SJCRH30 (cell line): ENCODE measurements at regions not wholly inside any gene's neighbourhood (a gene's known extent, or its start where the extent isn't known, plus 50 kb on each side); places are given as distances from the start of the nearest gene placed in this dataset.

ENCODE experiments used
- DNase-seq, 2 experiments: peaks; one replicate each; pipeline ENCODE4 v3.0.0-alpha.2; 2015 to 2020
- H3K27ac ChIP-seq: fragments of 250-450 bp; sonication (Bioruptor Pico); 2 replicates; pipeline ENCODE4 v1.5.1; 2020; ENCODE audit warnings: mild to moderate bottlenecking, moderate library complexity
- H3K27me3 ChIP-seq: fragments of 250-450 bp; sonication (Bioruptor Pico); 2 replicates; pipeline ENCODE4 v1.5.1; 2020; ENCODE audit warnings: mild to moderate bottlenecking, moderate library complexity
- H3K36me3 ChIP-seq: fragments of 250-450 bp; sonication (Bioruptor Pico); 2 replicates; pipeline ENCODE4 v1.5.1; 2020; ENCODE audit warnings: mild to moderate bottlenecking, moderate library complexity
- H3K4me1 ChIP-seq: fragments of 250-450 bp; sonication (Bioruptor Pico); 2 replicates; pipeline ENCODE4 v1.5.1; 2020; ENCODE audit warnings: mild to moderate bottlenecking, moderate library complexity
- H3K4me3 ChIP-seq: fragments of 250-450 bp; sonication (Bioruptor Pico); 2 replicates; pipeline ENCODE4 v1.5.1; 2020; ENCODE audit warnings: mild to moderate bottlenecking, moderate library complexity
- H3K9me3 ChIP-seq: fragments of 250-450 bp; sonication (Bioruptor Pico); replicated peaks from 2 replicates; pipeline ENCODE4 v1.5.1; 2020; ENCODE audit warnings: mild to moderate bottlenecking, moderate library complexity

- DNase-seq: no peak
- Histone ChIP-seq H3K27ac (no peak overlapping the region), H3K4me3 (no peak overlapping the region), H3K36me3 (no peaks in the 10 kb centered on the region), H3K27me3 (peaks cover 2% of the 10 kb centered on the region; the same call in 1 of the 2 replicates), H3K9me3 (no peaks in the 10 kb centered on the region), H3K4me1 (no peaks in the 10 kb centered on the region)
Observed at GRCh38 chr3:25884981-25885380, 95.1 kb downstream of the OXSM start.

- Histone ChIP-seq H3K4me1 (no peaks in the 10 kb centered on the region), H3K27me3 (peaks cover 2% of the 10 kb centered on the region; the same call in 1 of the 2 replicates), H3K4me3 (no peak overlapping the region), H3K36me3 (no peaks in the 10 kb centered on the region), H3K9me3 (no peaks in the 10 kb centered on the region), H3K27ac (no peak overlapping the region)
- DNase-seq: no peak
Observed at GRCh38 chr3:25885544-25885943, 95.7 kb downstream of the OXSM start.

- Histone ChIP-seq H3K27me3 (peaks cover 2% of the 10 kb centered on the region), H3K9me3 (no peaks in the 10 kb centered on the region), H3K4me3 (no peak overlapping the region), H3K27ac (no peak overlapping the region), H3K4me1 (no peaks in the 10 kb centered on the region), H3K36me3 (no peaks in the 10 kb centered on the region)
- no peak for DNase-seq
Observed at GRCh38 chr3:25887907-25888306, 98.0 kb downstream of the OXSM start.

DNA sequence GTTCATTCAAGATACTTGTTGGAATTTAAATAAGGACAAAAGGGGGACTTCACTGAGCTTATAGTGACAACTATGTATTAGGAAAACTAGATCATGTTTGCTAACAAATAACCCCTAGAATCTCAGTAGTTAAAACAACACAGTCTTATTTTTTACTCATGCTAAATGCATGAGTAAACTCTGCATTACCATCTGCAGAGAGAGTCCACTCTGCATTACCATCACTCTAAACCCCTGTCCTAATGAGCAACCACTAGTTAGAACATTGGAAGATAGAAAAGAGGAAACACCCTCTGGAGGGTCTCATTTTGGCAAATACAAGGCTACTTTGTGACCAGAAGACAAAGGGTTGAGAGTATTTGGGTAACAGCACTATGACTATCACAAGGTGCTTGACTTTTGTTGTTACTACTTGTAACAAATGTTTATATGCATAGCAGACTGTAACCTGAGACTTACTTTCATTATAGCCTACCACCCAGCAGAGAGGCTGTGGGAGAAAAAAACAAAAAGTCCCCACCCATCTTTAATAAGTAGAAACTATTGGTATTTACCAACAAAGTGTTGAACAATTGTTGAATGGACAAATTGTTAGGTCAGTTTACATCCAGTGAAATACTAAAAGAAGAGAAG is 99.1 kb downstream of the OXSM start:
- Histone ChIP-seq H3K27me3 (peaks cover 2% of the 10 kb centered on the region), H3K27ac (no peak overlapping the region), H3K36me3 (no peaks in the 10 kb centered on the region), H3K4me3 (no peak overlapping the region), H3K9me3 (no peaks in the 10 kb centered on the region), H3K4me1 (no peaks in the 10 kb centered on the region)
- DNase-seq: no peak

DNA sequence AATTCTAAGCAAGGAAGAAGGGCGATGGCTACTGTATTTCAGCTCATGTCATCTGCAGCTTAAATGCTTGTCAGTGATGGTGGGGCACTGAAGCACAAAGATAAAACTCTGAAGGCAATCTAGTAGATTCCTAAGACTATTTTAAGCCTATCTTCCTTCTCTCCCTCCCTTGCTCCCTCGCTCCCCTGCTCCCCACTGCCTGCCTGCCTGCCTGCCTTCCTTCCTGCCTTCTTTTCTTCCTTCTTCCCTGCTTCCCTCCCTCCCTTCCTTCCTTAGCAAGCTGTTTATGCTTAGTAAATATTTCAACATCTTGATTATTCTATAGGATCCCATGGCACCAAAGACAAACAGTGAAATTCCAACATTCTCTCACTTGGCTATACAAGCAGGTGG is 99.6 kb downstream of the OXSM start:
- H3K4me1 ChIP-seq: no peaks in the 10 kb centered on the region
- peaks cover 2% of the 10 kb centered on the region for H3K27me3 ChIP-seq
- H3K9me3 ChIP-seq: no peaks in the 10 kb centered on the region
- no peak overlapping the region for H3K4me3 ChIP-seq
- no peaks in the 10 kb centered on the region for H3K36me3 ChIP-seq
- H3K27ac ChIP-seq: no peak overlapping the region
- DNase-seq: no peak

GRCh38 chr3:25894101-25894500 is 104.2 kb downstream of the OXSM start:
- no peak overlapping the region for H3K27ac ChIP-seq

DNA sequence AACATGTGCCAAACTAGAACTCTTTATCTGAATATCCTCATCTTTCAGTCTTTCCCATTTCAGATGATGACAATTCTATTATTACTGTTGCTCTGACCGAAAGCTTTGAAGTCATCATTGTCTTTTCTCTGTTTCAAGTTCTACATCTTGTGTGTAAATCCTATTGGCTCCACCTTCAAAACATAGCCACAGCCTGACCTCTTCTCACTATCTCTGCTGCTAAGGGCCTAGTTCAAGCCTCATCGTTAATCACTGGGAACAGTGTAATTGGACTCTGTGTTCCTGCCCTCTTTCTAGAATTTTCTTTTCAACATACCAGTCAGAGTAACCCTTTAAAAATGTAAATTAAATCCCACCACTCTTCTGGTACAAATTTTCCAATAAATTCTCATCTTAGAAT is 105.1 kb downstream of the OXSM start:
- Histone ChIP-seq H3K4me1 (no peaks in the 10 kb centered on the region), H3K27ac (no peak overlapping the region), H3K36me3 (no peaks in the 10 kb centered on the region), H3K4me3 (no peak overlapping the region), H3K9me3 (no peaks in the 10 kb centered on the region), H3K27me3 (no peaks in the 10 kb centered on the region; the same call in 1 of the 2 replicates)
- DNase-seq: no peak

More at GRCh38 chr3:25894101-25894500, 104.2 kb downstream of the OXSM start:
- no peaks in the 10 kb centered on the region for H3K4me1 ChIP-seq
- no peak for DNase-seq
- H3K4me3 ChIP-seq: no peak overlapping the region
- no peaks in the 10 kb centered on the region for H3K36me3 ChIP-seq
- H3K27me3 ChIP-seq: no peaks in the 10 kb centered on the region; the same call in 1 of the 2 replicates
- H3K9me3 ChIP-seq: no peaks in the 10 kb centered on the region

DNA sequence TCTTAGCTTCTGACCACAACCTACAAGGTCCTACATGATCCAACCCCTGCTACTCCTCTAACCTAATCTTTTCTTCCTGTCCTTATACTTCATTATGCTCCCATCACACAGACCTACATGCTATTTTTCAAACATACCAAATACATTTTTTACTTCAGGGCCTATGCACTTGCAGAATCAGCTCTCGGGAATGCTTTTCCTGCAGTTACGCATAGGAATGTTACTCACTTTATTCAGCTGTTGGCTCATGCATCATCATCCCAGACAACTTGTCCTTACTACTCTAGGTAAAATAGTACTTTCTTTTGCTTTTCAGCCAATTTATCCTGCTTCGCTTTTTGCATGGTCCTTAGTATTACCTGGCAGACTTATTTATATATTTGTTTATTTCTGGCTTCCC is 105.6 kb downstream of the OXSM start:
- no peak for DNase-seq
- Histone ChIP-seq H3K9me3 (no peaks in the 10 kb centered on the region), H3K4me3 (no peak overlapping the region), H3K36me3 (no peaks in the 10 kb centered on the region), H3K27ac (no peak overlapping the region), H3K27me3 (no peaks in the 10 kb centered on the region; the same call in 1 of the 2 replicates), H3K4me1 (no peaks in the 10 kb centered on the region)

GRCh38 chr3:25897019-25897418 is 107.1 kb downstream of the OXSM start:
- Histone ChIP-seq H3K27ac (no peak overlapping the region), H3K9me3 (no peaks in the 10 kb centered on the region), H3K4me1 (no peaks in the 10 kb centered on the region), H3K36me3 (no peaks in the 10 kb centered on the region), H3K27me3 (no peaks in the 10 kb centered on the region; the same call in 1 of the 2 replicates), H3K4me3 (no peak overlapping the region)
- peak; percentile 35 to 67 for DNase-seq

GRCh38 chr3:25899352-25900101 is 109.6 kb downstream of the OXSM start:
- H3K9me3 ChIP-seq: no peaks in the 10 kb centered on the region
- no peak overlapping the region for H3K4me3 ChIP-seq
- DNase-seq: no peak

GRCh38 chr3:25900161-25900560 is 110.3 kb downstream of the OXSM start:
- Histone ChIP-seq H3K4me3 (no peak overlapping the region), H3K4me1 (no peaks in the 10 kb centered on the region), H3K9me3 (no peaks in the 10 kb centered on the region), H3K36me3 (no peaks in the 10 kb centered on the region), H3K27ac (no peak overlapping the region), H3K27me3 (peaks cover 8% of the 10 kb centered on the region; the same call in 1 of the 2 replicates)
- DNase-seq: no peak

More at GRCh38 chr3:25899352-25900101, 109.6 kb downstream of the OXSM start:
- Histone ChIP-seq H3K27ac (no peak overlapping the region), H3K27me3 (peaks cover 7% of the 10 kb centered on the region; the same call in 1 of the 2 replicates), H3K4me1 (no peaks in the 10 kb centered on the region), H3K36me3 (no peaks in the 10 kb centered on the region)

DNA sequence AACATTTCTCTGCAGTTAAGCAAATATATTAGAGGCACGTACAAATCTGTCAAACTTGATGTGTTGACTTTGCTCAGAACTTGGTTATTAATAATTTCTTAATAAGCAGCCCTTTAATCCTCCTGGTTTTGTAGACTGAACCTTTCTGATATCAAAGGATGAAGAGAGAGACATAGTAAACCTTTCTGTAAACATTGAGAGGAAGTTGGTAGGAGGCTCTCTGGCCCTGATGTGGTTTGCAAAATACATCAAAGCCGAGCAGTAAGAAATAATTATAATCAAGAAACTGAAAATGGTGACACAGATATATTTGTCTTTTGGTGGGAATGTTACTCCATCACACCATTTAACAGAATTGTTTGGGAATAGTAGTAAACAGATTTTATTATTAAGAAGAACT is 111.9 kb downstream of the OXSM start:
- DNase-seq: no peak
- peaks cover 11% of the 10 kb centered on the region; the same call in 1 of the 2 replicates for H3K27me3 ChIP-seq

DNA sequence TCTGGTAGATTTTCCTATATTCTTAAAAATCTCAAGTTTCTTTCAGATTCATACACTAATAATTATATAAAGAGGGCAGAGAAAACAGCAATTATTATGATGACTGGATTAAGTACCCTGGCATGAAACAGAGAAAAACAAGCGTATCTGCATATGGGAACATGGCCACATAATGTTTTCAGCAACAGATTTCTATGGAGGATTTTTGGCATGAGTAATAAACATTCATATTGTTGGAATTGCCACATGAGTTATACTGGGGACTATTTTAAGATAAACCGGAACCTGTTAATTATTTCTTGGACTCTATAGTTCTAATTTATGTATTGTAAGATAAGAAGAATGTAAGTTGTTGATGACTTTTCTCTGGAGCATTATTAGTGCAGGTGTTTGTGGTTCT is 112.7 kb downstream of the OXSM start:
- DNase-seq: no peak

More for the DNA sequence above, 111.9 kb downstream of the OXSM start:
- Histone ChIP-seq H3K36me3 (no peaks in the 10 kb centered on the region), H3K4me3 (no peak overlapping the region), H3K27ac (no peak overlapping the region), H3K9me3 (no peaks in the 10 kb centered on the region), H3K4me1 (no peaks in the 10 kb centered on the region)

GRCh38 chr3:25903371-25904129 is 113.7 kb downstream of the OXSM start:
- Histone ChIP-seq H3K4me3 (no peak overlapping the region), H3K27me3 (peaks cover 11% of the 10 kb centered on the region; the same call in 1 of the 2 replicates), H3K36me3 (no peaks in the 10 kb centered on the region), H3K4me1 (no peaks in the 10 kb centered on the region), H3K9me3 (no peaks in the 10 kb centered on the region), H3K27ac (no peak overlapping the region)
- no peak for DNase-seq

More for the DNA sequence above, 112.7 kb downstream of the OXSM start:
- Histone ChIP-seq H3K4me1 (no peaks in the 10 kb centered on the region), H3K9me3 (no peaks in the 10 kb centered on the region), H3K27ac (no peak overlapping the region), H3K36me3 (no peaks in the 10 kb centered on the region), H3K27me3 (peaks cover 11% of the 10 kb centered on the region; the same call in 1 of the 2 replicates), H3K4me3 (no peak overlapping the region)

DNA sequence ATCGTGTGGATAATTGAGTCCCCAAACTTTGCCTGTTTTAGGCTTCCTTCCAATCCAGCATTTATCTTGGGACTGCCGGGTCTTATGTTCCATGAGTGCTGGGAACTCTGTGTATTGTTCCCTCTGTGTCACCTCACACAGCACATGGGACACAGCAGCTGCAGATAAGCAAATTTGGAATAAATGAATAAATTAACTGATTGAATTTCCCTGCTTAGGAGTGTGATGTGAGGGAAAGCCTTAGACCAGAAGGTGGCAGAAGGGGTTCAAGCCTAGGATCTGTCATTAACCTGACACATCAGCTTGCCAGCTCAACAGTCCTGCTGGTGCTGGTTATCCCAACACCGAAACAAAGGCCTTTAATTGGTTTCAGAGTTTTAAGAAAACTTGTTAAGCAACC is 114.3 kb downstream of the OXSM start:
- no peak for DNase-seq
- no peaks in the 10 kb centered on the region for H3K4me1 ChIP-seq
- no peaks in the 10 kb centered on the region for H3K36me3 ChIP-seq
- peaks cover 11% of the 10 kb centered on the region; the same call in 1 of the 2 replicates for H3K27me3 ChIP-seq
- no peak overlapping the region for H3K27ac ChIP-seq
- no peaks in the 10 kb centered on the region for H3K9me3 ChIP-seq
- no peak overlapping the region for H3K4me3 ChIP-seq
